HG03439 (cell line): ENCODE measurements at regions not wholly inside any gene's neighbourhood (a gene's known extent, or its start where the extent isn't known, plus 50 kb on each side); places are given as distances from the start of the nearest gene placed in this dataset.

Experiments used
- ATAC-seq: cut with Tn5 transposase; IDR thresholded peaks from one replicate; pipeline ENCODE4 v1.9.1; 2021; ENCODE audit warnings: mild to moderate bottlenecking, moderate library complexity; ENCODE audit not compliant: unreplicated experiment

DNA sequence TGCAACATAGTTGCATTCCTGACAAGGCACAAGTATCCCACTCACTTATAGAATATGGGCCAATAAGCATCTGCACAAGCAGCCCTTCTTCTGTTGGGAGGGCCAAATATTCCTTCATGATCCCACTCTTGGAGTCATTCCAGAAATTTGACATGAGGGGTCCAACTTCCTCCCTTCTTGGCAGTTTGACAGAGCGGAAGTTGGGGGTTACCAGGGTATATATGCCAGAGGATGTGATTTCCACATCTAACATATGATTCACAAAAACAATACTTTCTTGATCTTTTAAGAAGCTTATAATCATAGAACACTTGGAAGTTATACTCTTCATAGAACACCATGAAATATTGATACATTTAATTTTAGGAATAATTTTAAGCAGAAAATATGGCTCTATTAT is 100.9 kb upstream of the CRBN start:
- ATAC-seq: no peak

DNA sequence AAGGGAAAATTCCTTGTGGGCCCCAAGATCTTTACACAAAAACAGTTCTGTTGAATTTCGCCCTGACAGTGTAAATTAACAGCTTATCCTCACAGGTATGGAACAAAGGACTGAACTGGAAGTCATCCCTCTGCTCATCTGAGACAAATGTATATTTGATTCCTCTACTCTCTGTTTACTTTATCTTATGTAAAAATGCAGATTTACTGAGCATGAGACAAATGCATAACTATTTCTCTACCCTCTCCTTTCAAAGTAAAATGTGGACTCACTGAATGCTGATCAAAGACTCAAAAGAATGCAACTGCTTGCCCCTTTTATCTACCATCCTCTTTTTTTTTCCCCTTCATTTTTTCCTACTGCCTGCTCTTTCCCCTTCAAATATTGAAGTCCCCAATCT is 98.6 kb upstream of the CRBN start:
- no peak for ATAC-seq

DNA sequence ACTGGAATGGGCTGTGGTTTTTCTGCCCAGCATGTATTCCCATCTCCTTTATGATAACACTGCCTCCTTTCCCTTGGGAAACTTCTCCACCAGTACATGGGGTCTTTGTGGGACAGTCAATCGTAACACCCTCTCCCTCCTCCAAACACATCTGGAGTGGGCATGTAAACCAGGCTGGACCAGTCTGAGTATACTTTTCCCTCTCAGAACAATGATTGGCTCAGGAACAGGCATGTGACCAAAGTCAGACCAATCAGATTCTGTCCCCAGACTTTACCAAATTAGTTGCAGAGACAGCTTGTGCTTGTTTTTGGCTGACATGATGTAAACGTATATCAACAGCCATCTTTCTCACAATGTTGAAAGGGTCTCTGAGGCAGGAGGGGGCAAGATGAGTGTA is 97.1 kb upstream of the CRBN start:
- no peak for ATAC-seq

DNA sequence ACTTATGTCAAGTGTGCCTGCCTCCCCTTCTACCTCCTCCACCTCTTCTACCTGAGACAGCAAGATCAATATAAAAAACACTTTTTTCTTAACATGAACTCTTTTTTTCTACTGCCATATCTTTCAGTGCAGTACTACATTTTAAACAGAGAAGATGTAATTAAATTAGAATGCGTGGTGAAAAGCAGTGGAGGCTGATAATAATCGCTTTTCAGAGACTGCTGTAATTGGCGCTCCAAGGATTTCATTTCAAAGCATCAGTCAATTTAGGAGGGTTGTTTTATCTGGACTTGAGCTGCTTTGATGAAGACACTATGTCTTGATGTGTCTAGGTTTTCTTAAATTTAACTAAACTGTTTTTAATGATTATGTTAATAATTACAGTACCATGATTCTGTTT is 85.3 kb upstream of the CRBN start:
- no peak for ATAC-seq

DNA sequence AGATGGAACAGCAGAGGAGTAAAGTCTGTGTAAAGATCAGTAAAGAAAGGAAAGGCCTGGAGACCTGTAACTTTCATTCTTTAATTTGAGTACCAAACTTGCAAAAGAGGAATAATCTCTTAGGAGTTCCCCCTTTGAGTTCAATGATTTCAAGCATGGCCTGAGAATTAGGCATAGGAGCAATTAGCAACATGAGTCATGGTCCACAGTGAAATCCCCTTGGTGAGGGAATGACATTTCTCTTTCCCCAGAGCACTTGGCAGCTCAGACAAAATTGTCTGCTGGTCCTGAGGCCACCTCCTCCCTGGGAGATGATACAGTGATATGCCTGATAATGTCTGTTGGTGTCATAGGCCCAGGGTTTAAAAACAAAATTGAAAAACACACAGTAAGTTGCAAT is 81.4 kb upstream of the CRBN start:
- no peak for ATAC-seq

DNA sequence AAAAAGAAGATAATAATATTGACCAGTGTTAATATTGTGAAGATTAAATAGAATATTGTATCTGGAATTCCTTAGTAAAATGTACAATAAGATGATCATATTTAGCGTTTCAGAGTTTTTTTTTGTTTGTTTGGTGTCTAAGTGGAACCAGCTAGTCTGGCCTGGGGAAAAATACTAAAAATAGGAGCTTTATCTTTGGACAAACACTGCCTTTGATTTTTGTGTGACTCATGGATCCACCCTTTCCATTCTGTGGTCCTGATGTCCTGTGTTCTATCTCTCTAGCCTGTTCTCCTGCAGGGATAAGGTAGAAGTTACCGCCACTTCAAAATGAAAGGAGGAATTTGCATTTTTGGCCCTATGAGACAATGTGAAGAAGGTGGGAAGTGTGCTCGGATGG is 79.7 kb upstream of the CRBN start:
- ATAC-seq: no peak

DNA sequence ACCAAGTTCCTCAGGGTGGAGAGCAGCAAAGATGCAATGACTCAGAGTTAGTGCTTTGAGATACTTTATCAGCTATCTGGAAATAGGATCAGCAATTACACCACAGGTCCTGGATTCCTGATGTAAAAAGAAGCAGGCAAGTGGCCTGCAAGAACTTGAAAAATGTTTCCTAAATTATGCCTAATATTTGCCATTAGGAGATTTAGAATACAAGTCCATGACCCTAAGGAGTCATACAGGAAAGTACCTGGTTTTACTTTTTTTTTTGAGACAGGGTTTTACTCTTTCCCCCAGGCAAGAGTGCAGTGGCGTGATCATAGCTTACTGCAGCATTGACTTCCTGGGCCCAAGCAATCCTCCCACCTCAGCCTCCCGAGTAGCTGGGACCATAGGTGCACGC is 78.8 kb upstream of the CRBN start:
- no peak for ATAC-seq

DNA sequence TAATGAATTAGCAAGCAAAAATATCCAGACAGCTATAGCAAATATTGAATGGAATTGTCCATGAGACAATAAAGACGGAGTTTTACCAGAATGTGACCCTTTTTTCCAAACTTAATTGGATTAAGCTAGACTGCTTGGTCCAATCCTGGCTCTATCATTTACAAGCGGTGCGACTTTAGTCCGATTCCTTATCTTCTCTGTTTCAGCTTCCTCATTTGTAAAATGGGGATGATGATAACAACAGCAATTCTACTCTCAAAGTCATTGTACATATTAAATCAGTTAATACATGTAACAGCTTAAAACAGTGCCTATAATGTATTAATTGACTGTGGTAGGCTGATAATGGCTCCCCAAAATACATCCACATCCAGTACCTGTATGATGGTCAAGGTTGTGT is 62.1 kb upstream of the CRBN start:
- no peak for ATAC-seq

DNA sequence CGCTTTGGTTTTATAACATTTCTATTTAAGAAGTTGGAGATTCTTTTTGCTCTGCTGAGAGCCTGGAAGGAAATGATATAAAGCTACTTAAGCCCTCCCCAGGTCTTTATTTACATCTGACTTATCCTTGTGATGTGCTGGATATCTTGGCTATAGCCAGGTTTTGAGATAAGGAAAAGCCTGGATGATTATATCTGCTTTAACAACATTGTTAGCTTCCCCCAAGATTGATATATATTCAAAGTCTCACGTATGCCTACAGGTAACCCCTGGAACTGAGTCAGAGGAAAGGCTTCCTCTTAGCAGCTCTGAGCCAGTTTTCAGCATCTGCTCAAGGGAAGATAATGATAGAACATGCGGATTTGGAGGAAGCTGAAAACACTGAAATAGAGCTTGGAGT is 61.5 kb upstream of the CRBN start:
- ATAC-seq: no peak

DNA sequence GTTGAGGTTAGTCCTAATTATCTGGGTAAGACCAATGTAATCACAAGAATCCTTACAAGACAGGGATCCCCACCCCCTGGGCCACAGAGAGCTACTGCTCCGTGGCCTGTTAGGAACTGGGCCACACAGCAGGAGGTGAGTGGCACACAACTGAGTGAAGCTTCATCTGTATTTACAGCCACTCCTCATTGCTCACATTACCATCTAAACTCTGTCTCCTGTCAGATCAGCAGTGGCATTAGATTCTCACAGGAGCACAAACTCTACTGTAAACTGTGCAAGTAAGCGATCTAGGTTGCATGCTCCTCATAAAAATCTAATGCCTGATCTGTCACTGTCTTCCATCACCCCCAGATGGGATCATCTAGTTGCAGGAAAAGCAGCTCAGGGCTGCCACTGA is 58.5 kb upstream of the CRBN start:
- ATAC-seq: no peak

DNA sequence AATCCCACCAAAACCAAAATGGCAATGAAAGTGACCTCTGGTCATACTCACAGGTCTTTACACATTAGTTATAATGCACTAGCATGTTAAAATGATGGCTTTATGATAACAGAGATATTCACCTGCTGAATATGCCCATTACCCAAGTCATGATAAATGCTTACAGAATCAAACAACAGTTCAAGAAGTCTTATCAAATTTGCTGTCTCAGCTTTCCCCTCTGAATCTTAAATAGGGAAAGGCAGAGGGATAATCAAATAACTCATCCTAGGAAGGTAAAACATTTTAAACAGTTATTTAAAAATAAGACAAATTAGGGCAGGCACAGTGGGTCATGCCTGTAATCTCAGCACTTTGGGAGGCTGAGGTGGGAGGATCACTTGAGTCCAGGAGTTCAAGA is 52.8 kb upstream of the CRBN start:
- ATAC-seq: no peak
